ENCODE measurements at regions not wholly inside any gene's neighbourhood (a gene's known extent, or its start where the extent isn't known, plus 50 kb on each side); places are given as distances from the start of the nearest gene placed in this dataset.
A peak's percentile ranks its signal among the peaks of the same experiment; 100 is the strongest.
"Not testable (repeated sequence)": the region's sequence is repeated elsewhere in the genome, so short reads cannot be mapped to it uniquely, and the experiment has no call there.

- peaks cover 21% of the 10 kb centered on the region for H3K27me3 Mint-ChIP-seq (ENCODE audit: insufficient read depth, unreplicated experiment)
- no TSS peak for BruUV-seq (replicated peaks)
- H3K27ac Mint-ChIP-seq (ENCODE audit: low read depth, unreplicated experiment) = no peak overlapping the region
- POLR2A ChIA-PET = no interaction called here
- H3K4me1 Mint-ChIP-seq (ENCODE audit: insufficient read depth, unreplicated experiment) = no peaks in the 10 kb centered on the region
- H3K9me3 Mint-ChIP-seq (ENCODE audit: unreplicated experiment) = no peaks in the 10 kb centered on the region
- peak; percentile 16 for DNase-seq (ENCODE audit: unreplicated experiment)
- CTCF ChIA-PET = interaction anchor here (0.6 to 2.1 kb wide), 10 partner anchors 11 to 544 kb away, joined by 3 to 10 read pairs (median 4); no protein-coding TSS in a partner anchor
- intact Hi-C loops (cut with micrococcal nuclease) = loop anchor here (1.0 kb wide), 1 partner anchor 298 kb away; no protein-coding TSS in a partner anchor
- H3K36me3 Mint-ChIP-seq (ENCODE audit: insufficient read depth, unreplicated experiment) = no peaks in the 10 kb centered on the region
- H3K4me3 Mint-ChIP-seq (ENCODE audit: unreplicated experiment) = no peak overlapping the region
- TF ChIP-seq CTCF (IDR thresholded peaks at IDR 0.05; ENCODE audit: unreplicated experiment) = peak; percentile 31
Observed at GRCh38 chr11:7143908-7144307, 55.1 kb downstream of the RBMXL2 start.

GRCh38 chr11:7150104-7150503, 61.3 kb downstream of the RBMXL2 start:
- H3K4me1 Mint-ChIP-seq (ENCODE audit: insufficient read depth, unreplicated experiment); CTCF ChIA-PET; H3K9me3 Mint-ChIP-seq (ENCODE audit: unreplicated experiment); H3K27me3 Mint-ChIP-seq (ENCODE audit: insufficient read depth, unreplicated experiment); H3K27ac Mint-ChIP-seq (ENCODE audit: low read depth, unreplicated experiment); intact Hi-C loops (cut with micrococcal nuclease); H3K36me3 Mint-ChIP-seq (ENCODE audit: insufficient read depth, unreplicated experiment); DNase-seq (ENCODE audit: unreplicated experiment); BruUV-seq (replicated peaks); H3K4me3 Mint-ChIP-seq (ENCODE audit: unreplicated experiment): not testable (repeated sequence)
- POLR2A ChIA-PET = interaction anchor here (0.6 kb wide), 1 partner anchor 444 kb away, joined by 4 read pairs; no protein-coding TSS in a partner anchor

- Mint-ChIP-seq H3K36me3 (ENCODE audit: insufficient read depth, unreplicated experiment) (no peaks in the 10 kb centered on the region), H3K27me3 (ENCODE audit: insufficient read depth, unreplicated experiment) (no peaks in the 10 kb centered on the region), H3K9me3 (ENCODE audit: unreplicated experiment) (no peaks in the 10 kb centered on the region), H3K4me1 (ENCODE audit: insufficient read depth, unreplicated experiment) (no peaks in the 10 kb centered on the region), H3K4me3 (ENCODE audit: unreplicated experiment) (no peak overlapping the region), H3K27ac (ENCODE audit: low read depth, unreplicated experiment) (no peak overlapping the region)
- CTCF ChIA-PET = interaction anchor here (0.7 to 0.8 kb wide), 4 partner anchors 11 to 610 kb away, joined by 3 to 5 read pairs (median 4); no protein-coding TSS in a partner anchor
- no peak for TF ChIP-seq CTCF (IDR thresholded peaks at IDR 0.05; ENCODE audit: unreplicated experiment)
- POLR2A ChIA-PET = no interaction called here
- DNase-seq (ENCODE audit: unreplicated experiment) = no peak
- no TSS peak for BruUV-seq (replicated peaks)
- intact Hi-C loops (cut with micrococcal nuclease) = no loop called here
Observed at GRCh38 chr11:7154881-7155361, 66.1 kb downstream of the RBMXL2 start.

- no peak for TF ChIP-seq CTCF (IDR thresholded peaks at IDR 0.05; ENCODE audit: unreplicated experiment)
- Mint-ChIP-seq H3K4me3 (ENCODE audit: unreplicated experiment) (no peak overlapping the region), H3K36me3 (ENCODE audit: insufficient read depth, unreplicated experiment) (no peaks in the 10 kb centered on the region), H3K9me3 (ENCODE audit: unreplicated experiment) (no peaks in the 10 kb centered on the region), H3K27ac (ENCODE audit: low read depth, unreplicated experiment) (no peak overlapping the region), H3K4me1 (ENCODE audit: insufficient read depth, unreplicated experiment) (no peaks in the 10 kb centered on the region), H3K27me3 (ENCODE audit: insufficient read depth, unreplicated experiment) (no peaks in the 10 kb centered on the region)
- BruUV-seq (replicated peaks) = no TSS peak
- intact Hi-C loops (cut with micrococcal nuclease) = no loop called here
- ChIA-PET POLR2A (no interaction called here), CTCF (no interaction called here)
- no peak for DNase-seq (ENCODE audit: unreplicated experiment)
Observed at GRCh38 chr11:7160814-7161489, 72.2 kb downstream of the RBMXL2 start.
